Peyer's patch (tissue), 4 donors: ENCODE measurements at regions not wholly inside any gene's neighbourhood (a gene's known extent, or its start where the extent isn't known, plus 50 kb on each side); places are given as distances from the start of the nearest gene placed in this dataset.

Experiments used
- POLR2A ChIP-seq, 2 donors: fragments of 450-650 bp; IDR thresholded peaks; one replicate each; pipeline ENCODE4 v1.5.1; 2017; ENCODE audit warnings: antibody characterized with exemption in 2 of 2, mild to moderate bottlenecking in 2 of 2, moderate library complexity in 2 of 2
- TF ChIP-seq, protein P1 (sequence below), 6 experiments: fragments of 450-650 bp in 4 of 6; fragments of 200-600 bp in 2 of 6; sonication (generic) in 1 of 6; IDR thresholded peaks; one replicate each; pipeline ENCODE4 v1.5.1; 2017 to 2019; ENCODE audit warnings: antibody characterized with exemption in 6 of 6, mild to moderate bottlenecking in 3 of 6, moderate library complexity in 1 of 6

DNA sequence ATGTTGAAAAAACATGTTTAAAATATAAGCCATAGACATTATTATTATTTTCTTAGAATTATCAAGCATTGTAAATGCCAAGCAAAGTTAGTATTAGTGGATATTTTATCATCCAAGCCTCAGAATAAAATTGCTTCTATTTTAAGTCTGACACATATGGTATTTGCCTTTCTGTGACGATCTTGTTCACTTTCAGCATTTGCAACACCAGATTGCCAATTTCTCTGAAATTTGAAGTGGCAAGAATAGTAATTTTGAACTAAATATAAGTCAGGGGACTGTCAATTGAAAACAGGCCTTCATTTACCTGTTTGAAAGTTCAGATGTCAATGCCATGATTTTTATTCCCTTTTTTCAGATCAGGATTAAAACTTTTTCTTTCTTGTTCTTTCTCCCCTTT, 1233.6 kb upstream of the CDH18 start:
- TF ChIP-seq, protein P1, sequence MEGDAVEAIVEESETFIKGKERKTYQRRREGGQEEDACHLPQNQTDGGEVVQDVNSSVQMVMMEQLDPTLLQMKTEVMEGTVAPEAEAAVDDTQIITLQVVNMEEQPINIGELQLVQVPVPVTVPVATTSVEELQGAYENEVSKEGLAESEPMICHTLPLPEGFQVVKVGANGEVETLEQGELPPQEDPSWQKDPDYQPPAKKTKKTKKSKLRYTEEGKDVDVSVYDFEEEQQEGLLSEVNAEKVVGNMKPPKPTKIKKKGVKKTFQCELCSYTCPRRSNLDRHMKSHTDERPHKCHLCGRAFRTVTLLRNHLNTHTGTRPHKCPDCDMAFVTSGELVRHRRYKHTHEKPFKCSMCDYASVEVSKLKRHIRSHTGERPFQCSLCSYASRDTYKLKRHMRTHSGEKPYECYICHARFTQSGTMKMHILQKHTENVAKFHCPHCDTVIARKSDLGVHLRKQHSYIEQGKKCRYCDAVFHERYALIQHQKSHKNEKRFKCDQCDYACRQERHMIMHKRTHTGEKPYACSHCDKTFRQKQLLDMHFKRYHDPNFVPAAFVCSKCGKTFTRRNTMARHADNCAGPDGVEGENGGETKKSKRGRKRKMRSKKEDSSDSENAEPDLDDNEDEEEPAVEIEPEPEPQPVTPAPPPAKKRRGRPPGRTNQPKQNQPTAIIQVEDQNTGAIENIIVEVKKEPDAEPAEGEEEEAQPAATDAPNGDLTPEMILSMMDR (IDR thresholded peaks at IDR 0.05): no peak
- TF ChIP-seq POLR2A (IDR thresholded peaks at IDR 0.05): no peak
